ENCODE measurements at regions not wholly inside any gene's neighbourhood (a gene's known extent, or its start where the extent isn't known, plus 50 kb on each side); places are given as distances from the start of the nearest gene placed in this dataset.
A peak's percentile ranks its signal among the peaks of the same experiment; 100 is the strongest.

GRCh38 chr5:5919411-5919810 is 458.9 kb downstream of the MED10 start:
- Mint-ChIP-seq H3K27ac (no peak overlapping the region), H3K4me3 (no peak overlapping the region), H3K36me3 (ENCODE audit: low read depth) (no peaks in the 10 kb centered on the region), H3K27me3 (ENCODE audit: insufficient read depth) (peaks cover 5% of the 10 kb centered on the region), H3K9me3 (no peaks in the 10 kb centered on the region), H3K4me1 (ENCODE audit: low read depth) (no peaks in the 10 kb centered on the region)
- no peak for DNase-seq (ENCODE audit: low spot score)
- intact Hi-C loops (cut with micrococcal nuclease) = no loop called here

DNA sequence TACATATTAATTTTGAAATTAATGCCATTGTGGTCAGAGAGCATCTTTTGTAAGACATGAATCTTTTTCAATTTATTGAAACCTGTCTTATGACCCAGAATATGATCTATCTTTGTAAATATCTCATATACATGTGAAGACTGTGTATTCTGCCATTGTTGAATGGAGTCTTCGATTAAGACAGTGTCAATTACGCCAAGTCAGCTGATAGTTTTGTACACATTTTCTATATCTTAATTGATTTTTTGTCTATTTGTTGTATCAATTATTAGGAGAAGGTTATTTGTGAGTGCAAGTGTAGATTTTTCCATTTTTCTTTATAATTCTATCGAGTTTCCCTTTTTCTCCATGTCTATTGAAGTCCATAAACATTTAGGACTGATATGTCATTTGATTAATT is 471.6 kb downstream of the MED10 start:
- Mint-ChIP-seq H3K9me3 (peaks cover 11% of the 10 kb centered on the region), H3K4me3 (no peak overlapping the region), H3K4me1 (ENCODE audit: low read depth) (no peaks in the 10 kb centered on the region), H3K36me3 (ENCODE audit: low read depth) (no peaks in the 10 kb centered on the region), H3K27ac (no peak overlapping the region), H3K27me3 (ENCODE audit: insufficient read depth) (no peaks in the 10 kb centered on the region)
- intact Hi-C loops (cut with micrococcal nuclease) = no loop called here
- DNase-seq (ENCODE audit: low spot score) = no peak

DNA sequence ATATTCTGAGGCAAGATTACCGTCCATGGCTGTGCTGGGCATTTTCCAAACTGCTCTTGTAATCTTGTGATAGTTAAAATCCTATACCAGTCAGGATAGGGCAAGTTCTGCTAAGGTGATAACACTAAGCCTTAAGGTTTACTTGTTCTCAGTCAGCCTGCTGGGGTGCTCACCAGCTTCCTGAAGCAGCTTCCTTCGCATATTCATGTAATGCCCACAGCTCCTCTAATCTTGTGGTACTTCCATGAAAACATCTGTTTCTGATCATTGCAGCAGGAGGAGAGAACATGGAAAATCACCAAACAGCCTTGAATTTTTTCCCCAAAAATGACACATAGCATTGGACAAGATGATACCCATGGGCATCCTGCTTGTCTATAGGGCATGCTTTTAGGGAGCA is 473.2 kb downstream of the MED10 start:
- peaks cover 18% of the 10 kb centered on the region for H3K9me3 Mint-ChIP-seq
- no peak for DNase-seq (ENCODE audit: low spot score)

GRCh38 chr5:5904113-5904512 is 474.2 kb downstream of the MED10 start:
- DNase-seq (ENCODE audit: low spot score) = no peak
- intact Hi-C loops (cut with micrococcal nuclease) = no loop called here
- Mint-ChIP-seq H3K9me3 (peaks cover 18% of the 10 kb centered on the region), H3K27me3 (ENCODE audit: insufficient read depth) (no peaks in the 10 kb centered on the region), H3K36me3 (ENCODE audit: low read depth) (no peaks in the 10 kb centered on the region), H3K27ac (no peak overlapping the region), H3K4me3 (no peak overlapping the region), H3K4me1 (ENCODE audit: low read depth) (no peaks in the 10 kb centered on the region)

More for the DNA sequence above, 473.2 kb downstream of the MED10 start:
- H3K27me3 Mint-ChIP-seq (ENCODE audit: insufficient read depth) = no peaks in the 10 kb centered on the region
- H3K36me3 Mint-ChIP-seq (ENCODE audit: low read depth) = no peaks in the 10 kb centered on the region
- no peaks in the 10 kb centered on the region for H3K4me1 Mint-ChIP-seq (ENCODE audit: low read depth)
- H3K27ac Mint-ChIP-seq = no peak overlapping the region
- no peak overlapping the region for H3K4me3 Mint-ChIP-seq
- intact Hi-C loops (cut with micrococcal nuclease) = no loop called here

DNA sequence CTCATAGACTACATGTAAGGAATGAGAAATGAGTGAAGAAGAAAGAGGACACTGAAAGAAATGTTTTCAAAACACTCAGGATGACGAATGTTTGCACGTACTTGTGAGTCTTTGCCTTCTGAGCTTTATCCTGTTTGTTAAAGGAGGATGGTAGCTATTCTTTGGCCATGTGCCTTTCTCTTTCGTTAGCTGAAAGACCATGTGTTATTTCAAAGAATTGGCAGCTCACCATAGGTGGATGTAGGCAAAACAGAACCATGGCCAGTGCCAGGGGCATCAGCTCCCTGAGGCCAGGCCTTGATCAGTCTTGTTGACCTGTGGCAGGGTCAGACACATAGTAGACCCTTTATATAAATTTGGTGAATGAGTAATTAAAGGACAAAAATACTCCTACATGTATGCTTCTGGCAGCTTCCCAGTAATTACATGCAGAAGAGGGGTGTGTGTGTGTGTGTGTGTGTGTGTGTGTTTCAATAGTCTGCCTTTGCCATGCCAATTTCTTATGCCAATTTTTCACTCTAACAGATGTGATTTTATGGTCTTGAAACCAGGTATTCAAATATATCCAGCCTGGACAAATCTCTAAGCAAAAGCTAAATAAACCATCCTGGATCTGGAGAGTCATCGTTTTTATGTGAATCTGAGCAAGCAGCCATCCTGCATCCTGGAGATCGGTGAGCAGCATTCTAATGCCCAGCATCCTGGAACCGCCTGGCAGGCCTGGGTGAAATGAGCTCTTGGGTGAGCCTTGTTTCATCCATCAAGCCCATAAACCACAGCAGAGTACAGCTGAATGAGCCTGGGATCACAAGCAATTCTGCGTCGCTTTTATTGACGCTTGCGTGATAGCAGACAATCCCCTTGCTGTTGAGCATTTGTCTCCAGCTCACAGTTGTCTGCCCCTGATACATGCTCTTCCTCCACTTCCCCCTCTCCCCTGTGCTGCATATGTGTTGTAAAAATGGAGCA is 475.4 kb downstream of the MED10 start:
- Mint-ChIP-seq H3K4me3 (no peak overlapping the region), H3K27ac (no peak overlapping the region), H3K36me3 (ENCODE audit: low read depth) (no peaks in the 10 kb centered on the region), H3K27me3 (ENCODE audit: insufficient read depth) (no peaks in the 10 kb centered on the region), H3K9me3 (peaks cover 18% of the 10 kb centered on the region), H3K4me1 (ENCODE audit: low read depth) (no peaks in the 10 kb centered on the region)
- no peak for DNase-seq (ENCODE audit: low spot score)
- intact Hi-C loops (cut with micrococcal nuclease) = no loop called here

DNA sequence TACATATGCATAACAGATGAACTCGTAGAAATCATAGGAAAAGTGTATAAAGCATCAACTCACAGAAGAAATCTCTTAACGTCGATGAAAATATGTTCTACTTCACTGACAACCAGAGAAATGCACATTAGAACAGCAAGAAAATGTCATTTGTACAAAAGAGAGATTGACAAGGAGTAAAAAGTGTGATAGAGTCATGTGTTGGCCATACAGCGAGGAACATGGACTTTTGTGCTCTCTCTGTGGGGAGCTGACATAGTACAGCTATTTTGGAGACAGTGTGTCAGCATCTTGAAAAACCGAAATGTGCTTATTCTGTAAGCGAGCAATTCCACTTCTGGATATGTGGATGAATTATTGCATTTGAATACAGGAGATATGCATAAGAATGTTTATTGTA is 477.9 kb downstream of the ICE1 start:
- intact Hi-C loops (cut with micrococcal nuclease) = no loop called here
- no peaks in the 10 kb centered on the region for H3K4me1 Mint-ChIP-seq (ENCODE audit: low read depth)
- peaks cover 18% of the 10 kb centered on the region for H3K9me3 Mint-ChIP-seq
- no peak overlapping the region for H3K4me3 Mint-ChIP-seq
- no peak overlapping the region for H3K27ac Mint-ChIP-seq
- DNase-seq (ENCODE audit: low spot score) = no peak
- H3K36me3 Mint-ChIP-seq (ENCODE audit: low read depth) = no peaks in the 10 kb centered on the region
- no peaks in the 10 kb centered on the region for H3K27me3 Mint-ChIP-seq (ENCODE audit: insufficient read depth)

GRCh38 chr5:5899716-5900115 is 477.2 kb downstream of the ICE1 start:
- no peak overlapping the region for H3K27ac Mint-ChIP-seq
- H3K4me3 Mint-ChIP-seq = no peak overlapping the region
- H3K9me3 Mint-ChIP-seq = peaks cover 18% of the 10 kb centered on the region
- intact Hi-C loops (cut with micrococcal nuclease) = no loop called here
- DNase-seq (ENCODE audit: low spot score) = no peak
- H3K4me1 Mint-ChIP-seq (ENCODE audit: low read depth) = no peaks in the 10 kb centered on the region
- no peaks in the 10 kb centered on the region for H3K27me3 Mint-ChIP-seq (ENCODE audit: insufficient read depth)
- no peaks in the 10 kb centered on the region for H3K36me3 Mint-ChIP-seq (ENCODE audit: low read depth)

GRCh38 chr5:5888284-5888683 is 465.8 kb downstream of the ICE1 start:
- H3K27ac Mint-ChIP-seq = no peak overlapping the region
- H3K4me1 Mint-ChIP-seq (ENCODE audit: low read depth) = no peaks in the 10 kb centered on the region
- no peak for DNase-seq (ENCODE audit: low spot score)
- H3K4me3 Mint-ChIP-seq = no peak overlapping the region
- no peaks in the 10 kb centered on the region for H3K36me3 Mint-ChIP-seq (ENCODE audit: low read depth)
- no peaks in the 10 kb centered on the region for H3K9me3 Mint-ChIP-seq
- intact Hi-C loops (cut with micrococcal nuclease) = loop anchor here (5.0 kb wide), 2 partner anchors 396 to 564 kb away; no protein-coding TSS in a partner anchor
- H3K27me3 Mint-ChIP-seq (ENCODE audit: insufficient read depth) = no peaks in the 10 kb centered on the region

DNA sequence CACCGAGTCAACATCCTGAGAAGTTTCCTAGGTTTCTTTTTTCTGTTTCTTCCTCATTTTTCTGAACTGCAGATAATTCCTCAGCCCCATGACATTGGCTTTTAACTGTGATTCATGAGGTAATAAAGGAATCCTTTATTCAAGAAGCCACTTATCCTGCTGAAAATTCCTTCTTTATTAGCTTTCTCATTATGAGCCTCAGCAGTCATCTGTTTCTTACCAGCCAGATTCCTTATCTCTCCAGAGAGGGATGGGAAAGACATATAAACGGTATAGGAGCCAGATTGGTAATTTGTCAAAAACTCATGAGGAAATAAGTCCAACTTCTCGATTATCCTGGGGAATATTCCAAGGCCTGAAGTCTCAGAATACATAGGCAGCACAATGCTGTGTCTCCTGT is 465.4 kb downstream of the ICE1 start:
- Mint-ChIP-seq H3K4me1 (ENCODE audit: low read depth) (no peaks in the 10 kb centered on the region), H3K27me3 (ENCODE audit: insufficient read depth) (no peaks in the 10 kb centered on the region), H3K9me3 (no peaks in the 10 kb centered on the region), H3K36me3 (ENCODE audit: low read depth) (no peaks in the 10 kb centered on the region), H3K4me3 (no peak overlapping the region), H3K27ac (no peak overlapping the region)
- DNase-seq (ENCODE audit: low spot score) = no peak
- intact Hi-C loops (cut with micrococcal nuclease) = loop anchor here (1.0 to 5.0 kb wide), 3 partner anchors 396 to 689 kb away; no protein-coding TSS in a partner anchor

- Mint-ChIP-seq H3K9me3 (no peaks in the 10 kb centered on the region), H3K36me3 (ENCODE audit: low read depth) (no peaks in the 10 kb centered on the region), H3K27me3 (ENCODE audit: insufficient read depth) (no peaks in the 10 kb centered on the region), H3K4me1 (ENCODE audit: low read depth) (no peaks in the 10 kb centered on the region), H3K4me3 (no peak overlapping the region), H3K27ac (no peak overlapping the region)
- peak; percentile 41 for DNase-seq (ENCODE audit: low spot score)
- intact Hi-C loops (cut with micrococcal nuclease) = loop anchor here (1.0 to 5.0 kb wide), 3 partner anchors 395 to 690 kb away; no protein-coding TSS in a partner anchor
Observed at GRCh38 chr5:5886812-5887486, 464.5 kb downstream of the ICE1 start.

DNA sequence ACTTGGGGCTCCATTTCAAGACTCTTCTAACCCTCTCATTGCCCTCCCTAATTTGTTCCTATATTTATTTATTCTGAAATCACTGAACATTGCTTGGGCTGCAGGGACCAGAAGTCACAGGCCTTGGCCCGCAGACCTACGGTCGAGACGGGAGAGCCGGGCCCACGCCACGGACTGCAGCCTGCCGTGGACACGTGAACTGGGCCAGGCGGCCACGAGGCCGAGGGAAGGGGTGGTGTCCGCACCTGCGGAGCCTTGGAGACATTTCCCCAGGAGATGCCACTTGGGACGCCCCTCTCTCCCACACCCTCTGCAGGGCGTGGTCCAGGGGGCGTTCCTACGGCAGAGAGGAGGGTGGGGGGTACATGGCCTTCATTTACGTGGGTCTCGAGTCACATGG is 463.9 kb downstream of the ICE1 start:
- Mint-ChIP-seq H3K4me1 (ENCODE audit: low read depth) (no peaks in the 10 kb centered on the region), H3K4me3 (no peak overlapping the region), H3K9me3 (no peaks in the 10 kb centered on the region), H3K27me3 (ENCODE audit: insufficient read depth) (no peaks in the 10 kb centered on the region), H3K27ac (no peak overlapping the region), H3K36me3 (ENCODE audit: low read depth) (no peaks in the 10 kb centered on the region)
- DNase-seq (ENCODE audit: low spot score) = no peak
- intact Hi-C loops (cut with micrococcal nuclease) = loop anchor here (5.0 kb wide), 2 partner anchors 394 to 566 kb away; no protein-coding TSS in a partner anchor

- intact Hi-C loops (cut with micrococcal nuclease) = loop anchor here (5.0 kb wide), 2 partner anchors 393 to 567 kb away; no protein-coding TSS in a partner anchor
- H3K4me3 Mint-ChIP-seq = no peak overlapping the region
Observed at GRCh38 chr5:5885782-5886181, 463.3 kb downstream of the ICE1 start.

DNA sequence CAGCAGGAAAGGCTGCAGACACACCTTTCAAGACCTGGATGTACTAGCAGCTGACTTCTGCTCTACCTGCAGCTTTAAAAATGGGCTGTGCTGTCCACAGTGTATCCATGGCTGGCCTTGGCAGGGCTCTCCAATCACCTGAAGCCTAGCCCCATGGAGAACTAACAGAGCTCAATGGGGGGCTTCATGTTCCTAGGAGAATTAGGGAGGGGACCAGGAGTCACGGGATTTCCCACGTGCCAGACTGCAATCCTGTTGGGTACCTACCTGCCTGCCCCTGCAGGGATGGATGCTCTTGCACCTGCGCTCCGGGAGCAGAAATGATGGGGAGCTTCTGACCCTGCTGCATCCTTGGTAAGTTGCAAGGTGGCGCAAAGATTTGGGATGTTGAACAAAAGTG is 462.1 kb downstream of the ICE1 start:
- Mint-ChIP-seq H3K27me3 (ENCODE audit: insufficient read depth) (no peaks in the 10 kb centered on the region), H3K4me3 (no peak overlapping the region), H3K27ac (no peak overlapping the region), H3K9me3 (no peaks in the 10 kb centered on the region), H3K36me3 (ENCODE audit: low read depth) (no peaks in the 10 kb centered on the region), H3K4me1 (ENCODE audit: low read depth) (no peaks in the 10 kb centered on the region)
- no peak for DNase-seq (ENCODE audit: low spot score)
- intact Hi-C loops (cut with micrococcal nuclease) = no loop called here

More at GRCh38 chr5:5885782-5886181, 463.3 kb downstream of the ICE1 start:
- no peak for DNase-seq (ENCODE audit: low spot score)
- H3K4me1 Mint-ChIP-seq (ENCODE audit: low read depth) = no peaks in the 10 kb centered on the region
- H3K36me3 Mint-ChIP-seq (ENCODE audit: low read depth) = no peaks in the 10 kb centered on the region
- no peak overlapping the region for H3K27ac Mint-ChIP-seq
- no peaks in the 10 kb centered on the region for H3K27me3 Mint-ChIP-seq (ENCODE audit: insufficient read depth)
- H3K9me3 Mint-ChIP-seq = no peaks in the 10 kb centered on the region

Data from activated T-helper 1 cell treated with anti-CD3 and anti-CD28 coated beads, Interleukin-12 subunit alpha, Interleukin-12 subunit beta, Interleukin-2, Interleukin-4 antibody, amounts not matched to agents 30 ng/mL and 10 ng/mL and 1 ng/mL, durations not matched to agents 14 hours and 24 hours and 36 hours (primary cell).